ACC112 (cell line): ENCODE measurements at regions not wholly inside any gene's neighbourhood (a gene's known extent, or its start where the extent isn't known, plus 50 kb on each side); places are given as distances from the start of the nearest gene placed in this dataset.

Experiments
- H2AFZ ChIP-seq: fragments of 200-600 bp; sonication (generic); one replicate; pipeline ENCODE4 v1.6.0; 2017; ENCODE audit warnings: antibody characterized with exemption, low read length; ENCODE audit not compliant: unreplicated experiment
- H3K27ac ChIP-seq: fragments of 200-600 bp; sonication (generic); 2 replicates; pipeline ENCODE4 v1.5.1; 2014; ENCODE audit warnings: low read depth, mild to moderate bottlenecking, antibody characterized with exemption, low read length, moderate library complexity
- H3K27me3 ChIP-seq: fragments of 200-600 bp; sonication (generic); 2 replicates; pipeline ENCODE4 v1.6.1; 2014; ENCODE audit warnings: mild to moderate bottlenecking, antibody characterized with exemption, low read length, moderate library complexity, mixed read lengths; ENCODE audit not compliant: insufficient read depth
- H3K36me3 ChIP-seq: fragments of 200-600 bp; sonication (generic); 2 replicates; pipeline ENCODE4 v1.6.1; 2016; ENCODE audit warnings: mild to moderate bottlenecking, antibody characterized with exemption, low read length, moderate library complexity, mixed read lengths; ENCODE audit not compliant: insufficient read depth
- H3K4me1 ChIP-seq: fragments of 200-600 bp; sonication (generic); one replicate; pipeline ENCODE4 v1.6.1; 2016; ENCODE audit warnings: low read length, mixed read lengths; ENCODE audit not compliant: insufficient read depth, unreplicated experiment, control insufficient read depth
- H3K4me3 ChIP-seq: fragments of 200-600 bp; sonication (generic); 2 replicates; pipeline ENCODE4 v1.5.1; 2014; ENCODE audit warnings: mild to moderate bottlenecking, low read depth, low read length
- H3K79me2 ChIP-seq: fragments of 200-600 bp; sonication (generic); one replicate; pipeline ENCODE4 v1.6.0; 2016; ENCODE audit warnings: low read length; ENCODE audit not compliant: control insufficient read depth, unreplicated experiment, insufficient read depth

GRCh38 chr2:136191041-136191440 lies 73.1 kb upstream of the CXCR4 start:
- no peak overlapping the region for H3K4me3 ChIP-seq
- H3K36me3 ChIP-seq: no peaks in the 10 kb centered on the region
- H3K27ac ChIP-seq: no peak overlapping the region
- no peaks in the 10 kb centered on the region for H3K4me1 ChIP-seq
- no peaks in the 10 kb centered on the region for H3K27me3 ChIP-seq
- H3K79me2 ChIP-seq: no peaks in the 10 kb centered on the region
- H2AFZ ChIP-seq: no peak overlapping the region

- Histone ChIP-seq H3K27ac (no peak overlapping the region), H3K4me3 (no peak overlapping the region), H3K36me3 (no peaks in the 10 kb centered on the region), H3K4me1 (no peaks in the 10 kb centered on the region), H3K27me3 (no peaks in the 10 kb centered on the region), H2AFZ (no peak overlapping the region), H3K79me2 (no peaks in the 10 kb centered on the region)
These were observed 71.4 kb upstream of the CXCR4 start for GRCh38 chr2:136189221-136189782.

- H3K36me3 ChIP-seq: no peaks in the 10 kb centered on the region
- H3K27ac ChIP-seq: no peak overlapping the region
- no peaks in the 10 kb centered on the region for H3K27me3 ChIP-seq
- no peaks in the 10 kb centered on the region for H3K79me2 ChIP-seq
- H3K4me1 ChIP-seq: no peaks in the 10 kb centered on the region
- no peak overlapping the region for H3K4me3 ChIP-seq
- H2AFZ ChIP-seq: no peak overlapping the region
These were observed 70.1 kb upstream of the CXCR4 start for GRCh38 chr2:136188086-136188485.

GRCh38 chr2:136185981-136186776 lies 68.2 kb upstream of the CXCR4 start:
- H3K79me2 ChIP-seq: no peaks in the 10 kb centered on the region
- H2AFZ ChIP-seq: no peak overlapping the region
- H3K4me1 ChIP-seq: no peaks in the 10 kb centered on the region
- H3K27ac ChIP-seq: no peak overlapping the region
- no peaks in the 10 kb centered on the region for H3K27me3 ChIP-seq
- H3K36me3 ChIP-seq: no peaks in the 10 kb centered on the region
- H3K4me3 ChIP-seq: no peak overlapping the region

- Histone ChIP-seq H3K79me2 (no peaks in the 10 kb centered on the region), H2AFZ (no peak overlapping the region), H3K27me3 (no peaks in the 10 kb centered on the region), H3K4me3 (no peak overlapping the region), H3K27ac (no peak overlapping the region), H3K4me1 (no peaks in the 10 kb centered on the region), H3K36me3 (no peaks in the 10 kb centered on the region)
These were observed 65.1 kb upstream of the CXCR4 start for GRCh38 chr2:136183097-136183496.

- Histone ChIP-seq H3K4me3 (no peak overlapping the region), H2AFZ (no peak overlapping the region), H3K79me2 (no peaks in the 10 kb centered on the region), H3K4me1 (no peaks in the 10 kb centered on the region), H3K36me3 (no peaks in the 10 kb centered on the region), H3K27ac (no peak overlapping the region), H3K27me3 (no peaks in the 10 kb centered on the region)
These were observed 64.4 kb upstream of the CXCR4 start for GRCh38 chr2:136182315-136182714.

GRCh38 chr2:136179602-136179975 lies 61.6 kb upstream of the CXCR4 start:
- no peak overlapping the region for H2AFZ ChIP-seq
- no peaks in the 10 kb centered on the region for H3K36me3 ChIP-seq
- H3K4me3 ChIP-seq: no peak overlapping the region
- no peaks in the 10 kb centered on the region for H3K4me1 ChIP-seq
- no peaks in the 10 kb centered on the region for H3K79me2 ChIP-seq
- no peaks in the 10 kb centered on the region for H3K27me3 ChIP-seq
- H3K27ac ChIP-seq: no peak overlapping the region

GRCh38 chr2:136178941-136179601 lies 61.1 kb upstream of the CXCR4 start:
- no peak overlapping the region for H3K4me3 ChIP-seq
- no peaks in the 10 kb centered on the region for H3K27me3 ChIP-seq
- no peak overlapping the region for H2AFZ ChIP-seq
- no peaks in the 10 kb centered on the region for H3K36me3 ChIP-seq
- H3K4me1 ChIP-seq: no peaks in the 10 kb centered on the region
- no peaks in the 10 kb centered on the region for H3K79me2 ChIP-seq
- no peak overlapping the region for H3K27ac ChIP-seq

- no peaks in the 10 kb centered on the region for H3K4me1 ChIP-seq
- no peak overlapping the region for H3K4me3 ChIP-seq
- H3K27ac ChIP-seq: no peak overlapping the region
- H3K27me3 ChIP-seq: no peaks in the 10 kb centered on the region
- no peaks in the 10 kb centered on the region for H3K79me2 ChIP-seq
- no peak overlapping the region for H2AFZ ChIP-seq
- no peaks in the 10 kb centered on the region for H3K36me3 ChIP-seq
These were observed 57.9 kb upstream of the CXCR4 start for GRCh38 chr2:136175868-136176267.

- no peaks in the 10 kb centered on the region for H3K27me3 ChIP-seq
- H3K27ac ChIP-seq: no peak overlapping the region
- no peaks in the 10 kb centered on the region for H3K79me2 ChIP-seq
- H2AFZ ChIP-seq: no peak overlapping the region
- H3K36me3 ChIP-seq: no peaks in the 10 kb centered on the region
- no peak overlapping the region for H3K4me3 ChIP-seq
- no peaks in the 10 kb centered on the region for H3K4me1 ChIP-seq
These were observed 57.5 kb upstream of the CXCR4 start for GRCh38 chr2:136175466-136175865.

- Histone ChIP-seq H2AFZ (no peak overlapping the region), H3K4me3 (no peak overlapping the region), H3K4me1 (no peaks in the 10 kb centered on the region), H3K27ac (no peak overlapping the region), H3K79me2 (no peaks in the 10 kb centered on the region), H3K36me3 (no peaks in the 10 kb centered on the region), H3K27me3 (no peaks in the 10 kb centered on the region)
These were observed 55.2 kb upstream of the CXCR4 start for GRCh38 chr2:136173126-136173525.
